GM21526 (cell line): ENCODE measurements at regions not wholly inside any gene's neighbourhood (a gene's known extent, or its start where the extent isn't known, plus 50 kb on each side); places are given as distances from the start of the nearest gene placed in this dataset.

Experiments
- ATAC-seq: cut with Tn5 transposase; IDR thresholded peaks from one replicate; pipeline ENCODE4 v1.9.1; 2021; ENCODE audit warnings: moderate library complexity; ENCODE audit not compliant: unreplicated experiment, low FRiP score

GRCh38 chr6:169084067-169084466 lies 169.6 kb downstream of the THBS2 start:
- no peak for ATAC-seq

GRCh38 chr6:169083508-169083874 lies 170.2 kb downstream of the THBS2 start:
- no peak for ATAC-seq

GRCh38 chr6:169082817-169083507 lies 170.7 kb downstream of the THBS2 start:
- ATAC-seq, result no peak

GRCh38 chr6:169082093-169082492 lies 171.6 kb downstream of the THBS2 start:
- no peak for ATAC-seq

- no peak for ATAC-seq
These were observed 172.4 kb downstream of the THBS2 start for GRCh38 chr6:169081248-169081647.

GRCh38 chr6:169079650-169080049 lies 174.0 kb downstream of the THBS2 start:
- no peak for ATAC-seq

GRCh38 chr6:169078399-169079145 lies 175.1 kb downstream of the THBS2 start:
- ATAC-seq, result no peak

GRCh38 chr6:169075915-169076654 lies 177.6 kb downstream of the THBS2 start:
- ATAC-seq, result no peak

GRCh38 chr6:169075211-169075914 lies 178.3 kb downstream of the THBS2 start:
- ATAC-seq, result no peak

GRCh38 chr6:169074526-169074925 lies 179.1 kb downstream of the THBS2 start:
- no peak for ATAC-seq

GRCh38 chr6:169073311-169073710 lies 180.3 kb downstream of the THBS2 start:
- no peak for ATAC-seq

GRCh38 chr6:169072127-169073042 lies 181.3 kb downstream of the THBS2 start:
- no peak for ATAC-seq

GRCh38 chr6:169071394-169071793 lies 182.3 kb downstream of the THBS2 start:
- ATAC-seq, result no peak

GRCh38 chr6:169070506-169071176 lies 183.0 kb downstream of the THBS2 start:
- ATAC-seq, result no peak

- ATAC-seq, result no peak
These were observed 184.3 kb downstream of the THBS2 start for GRCh38 chr6:169069356-169069755.

GRCh38 chr6:169064194-169064593 lies 189.5 kb downstream of the THBS2 start:
- ATAC-seq, result no peak

GRCh38 chr6:169062272-169062671 lies 191.4 kb downstream of the THBS2 start:
- no peak for ATAC-seq

GRCh38 chr6:169058634-169059033 lies 195.0 kb downstream of the THBS2 start:
- no peak for ATAC-seq

- ATAC-seq, result no peak
These were observed 201.2 kb downstream of the THBS2 start for GRCh38 chr6:169052462-169052861.
